HG02884 (cell line): ENCODE measurements at regions not wholly inside any gene's neighbourhood (a gene's known extent, or its start where the extent isn't known, plus 50 kb on each side); places are given as distances from the start of the nearest gene placed in this dataset.

ENCODE experiments used
- ATAC-seq: cut with Tn5 transposase; IDR thresholded peaks from one replicate; pipeline ENCODE4 v1.9.1; 2021; ENCODE audit warnings: mild to moderate bottlenecking, moderate library complexity; ENCODE audit not compliant: unreplicated experiment

GRCh38 chr17:79524213-79525187 is 86.4 kb downstream of the RBFOX3 start:
- no peak for ATAC-seq

DNA sequence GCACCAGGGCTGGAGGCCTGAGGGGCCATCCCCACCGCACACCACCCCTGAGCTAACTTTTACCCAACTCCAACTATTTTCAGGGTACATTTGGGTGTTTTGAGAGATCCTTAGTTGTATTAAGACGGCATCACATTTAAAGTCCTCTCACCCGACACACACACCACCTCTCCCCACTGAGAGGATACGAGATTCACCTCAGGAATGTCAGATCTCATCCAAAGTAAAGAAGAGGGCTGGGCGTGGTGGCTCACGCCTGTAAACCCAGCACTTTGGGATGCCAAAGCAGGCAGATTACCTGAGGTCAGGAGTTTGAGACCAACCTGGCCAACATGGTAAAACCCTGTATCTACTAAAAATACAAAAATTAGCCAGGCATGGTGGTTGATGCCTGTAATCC is 88.4 kb downstream of the RBFOX3 start:
- no peak for ATAC-seq

DNA sequence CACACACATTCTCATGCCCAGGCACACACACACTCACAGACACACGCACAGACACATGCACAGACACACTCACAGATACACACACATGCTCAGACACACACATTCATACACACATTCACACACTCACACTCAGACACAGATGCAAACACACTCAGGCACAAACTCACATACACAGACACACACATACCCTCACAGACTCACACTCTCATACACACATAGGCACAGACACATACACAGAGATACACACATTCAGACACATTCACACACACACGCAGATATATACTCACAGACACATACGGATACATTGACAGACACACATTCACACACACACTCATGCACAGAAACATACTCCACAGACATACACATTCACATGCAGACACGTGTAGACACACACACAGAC is 89.6 kb downstream of the RBFOX3 start:
- ATAC-seq: no peak

DNA sequence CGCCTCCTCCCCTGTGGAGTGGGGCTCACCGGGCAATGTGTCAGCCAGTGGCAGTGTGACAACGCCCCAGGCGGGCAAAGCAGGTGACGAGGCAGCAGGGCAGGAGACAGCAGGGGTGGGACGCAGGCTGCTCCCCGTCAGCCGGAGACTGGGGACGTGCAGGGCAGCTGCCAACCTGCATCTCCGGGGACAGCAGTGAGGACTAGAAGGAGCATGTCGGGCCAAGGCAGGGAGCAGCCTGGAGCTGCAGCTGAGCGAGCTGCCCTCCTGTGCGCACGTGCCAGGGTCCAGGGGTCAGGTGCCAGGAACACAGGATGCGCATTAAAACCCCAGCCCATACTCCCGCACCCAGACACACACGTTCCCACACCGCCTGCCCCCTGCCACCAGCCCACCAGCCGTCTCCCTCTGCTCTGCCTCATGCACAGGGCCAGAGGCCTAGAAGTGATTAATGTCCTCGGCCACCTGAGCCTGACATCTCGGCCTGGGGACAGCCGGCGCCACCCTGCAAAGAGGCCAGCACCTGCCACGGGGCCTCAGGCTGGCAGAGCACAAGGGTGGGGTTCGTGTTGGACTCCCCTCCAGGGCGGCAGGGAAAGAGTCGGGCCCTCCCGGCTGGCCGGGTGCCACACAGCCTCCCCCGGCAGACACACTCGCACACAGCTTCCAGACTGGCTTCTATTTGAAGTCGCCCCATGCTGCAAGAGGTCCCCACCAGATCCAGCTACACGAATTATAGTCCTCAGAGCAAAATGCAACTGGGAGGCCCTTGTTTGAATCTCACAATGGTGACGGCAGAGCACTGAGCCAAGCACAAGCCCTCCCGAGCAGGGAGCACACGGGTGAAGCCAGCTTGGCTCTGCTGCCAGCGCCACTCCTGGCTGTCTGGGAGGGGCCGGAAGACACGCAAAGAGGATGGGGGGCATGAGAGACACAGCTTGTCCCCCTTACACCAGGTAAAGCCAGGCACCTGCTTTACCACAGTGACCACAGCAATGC is 90.4 kb downstream of the RBFOX3 start:
- no peak for ATAC-seq

DNA sequence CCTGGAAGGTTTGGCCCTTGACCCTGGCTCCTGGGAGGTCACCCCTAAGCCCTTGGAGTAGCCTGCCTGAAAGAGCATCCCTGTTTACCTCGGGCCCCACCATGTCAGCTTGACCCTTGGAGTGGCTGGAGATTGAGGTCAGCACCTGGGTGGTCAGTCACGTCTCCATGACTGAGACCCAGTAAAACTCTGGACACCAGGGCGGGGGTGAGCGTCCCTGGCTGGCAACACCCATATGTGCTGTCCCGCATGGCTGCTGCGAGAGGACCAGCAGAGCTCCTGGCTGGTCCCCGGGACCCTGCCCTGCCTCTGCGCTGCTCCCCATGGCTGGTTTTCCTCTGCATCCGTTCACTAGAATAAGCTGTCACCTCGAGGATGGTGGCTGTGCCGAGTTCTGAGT is 91.2 kb downstream of the RBFOX3 start:
- no peak for ATAC-seq

DNA sequence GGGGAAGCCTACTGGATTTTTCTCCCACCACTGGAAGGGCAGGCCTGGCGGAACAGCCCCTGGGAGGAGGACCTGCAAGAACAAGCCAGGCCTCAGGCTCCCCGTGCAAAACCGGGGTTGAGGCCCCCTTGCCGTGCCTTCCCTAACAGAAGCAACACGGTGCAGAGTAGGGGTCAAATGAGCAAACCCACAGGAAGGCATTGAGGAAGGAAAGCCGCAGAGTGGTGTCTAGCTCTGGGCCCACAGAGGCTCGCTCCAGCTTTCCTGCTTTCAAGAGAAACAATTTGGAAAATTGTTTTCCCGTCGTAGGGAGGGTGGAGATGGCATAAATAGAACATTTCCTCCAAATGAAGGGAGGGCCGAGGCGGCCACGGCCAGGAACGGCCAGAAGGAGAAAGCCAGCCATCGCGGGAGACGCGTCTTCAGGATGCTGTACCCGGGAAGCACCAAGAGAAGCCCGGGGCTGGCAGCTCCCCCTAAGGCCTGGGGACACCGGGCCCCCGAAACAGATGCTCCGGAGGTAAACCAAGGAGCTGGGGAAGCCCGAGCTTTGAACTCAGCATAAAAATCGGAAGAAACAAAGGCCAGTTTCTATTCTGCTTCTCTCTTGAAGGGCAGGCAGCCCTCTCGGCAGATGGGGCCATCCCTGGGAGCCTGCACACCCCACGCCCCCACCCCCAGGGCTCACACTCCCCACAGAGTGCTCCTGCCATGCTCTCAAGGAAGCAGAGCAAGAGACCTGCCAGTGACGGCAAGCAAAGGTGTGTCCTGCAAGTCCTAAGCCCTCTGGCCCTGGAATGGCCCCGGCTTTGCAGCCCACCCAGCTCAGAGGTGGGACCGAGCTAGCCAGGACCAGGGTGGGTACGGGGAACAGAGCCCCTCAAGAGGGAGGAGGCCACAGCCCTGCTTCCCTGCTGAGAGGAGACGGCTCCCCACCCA is 92.0 kb downstream of the RBFOX3 start:
- ATAC-seq: no peak

DNA sequence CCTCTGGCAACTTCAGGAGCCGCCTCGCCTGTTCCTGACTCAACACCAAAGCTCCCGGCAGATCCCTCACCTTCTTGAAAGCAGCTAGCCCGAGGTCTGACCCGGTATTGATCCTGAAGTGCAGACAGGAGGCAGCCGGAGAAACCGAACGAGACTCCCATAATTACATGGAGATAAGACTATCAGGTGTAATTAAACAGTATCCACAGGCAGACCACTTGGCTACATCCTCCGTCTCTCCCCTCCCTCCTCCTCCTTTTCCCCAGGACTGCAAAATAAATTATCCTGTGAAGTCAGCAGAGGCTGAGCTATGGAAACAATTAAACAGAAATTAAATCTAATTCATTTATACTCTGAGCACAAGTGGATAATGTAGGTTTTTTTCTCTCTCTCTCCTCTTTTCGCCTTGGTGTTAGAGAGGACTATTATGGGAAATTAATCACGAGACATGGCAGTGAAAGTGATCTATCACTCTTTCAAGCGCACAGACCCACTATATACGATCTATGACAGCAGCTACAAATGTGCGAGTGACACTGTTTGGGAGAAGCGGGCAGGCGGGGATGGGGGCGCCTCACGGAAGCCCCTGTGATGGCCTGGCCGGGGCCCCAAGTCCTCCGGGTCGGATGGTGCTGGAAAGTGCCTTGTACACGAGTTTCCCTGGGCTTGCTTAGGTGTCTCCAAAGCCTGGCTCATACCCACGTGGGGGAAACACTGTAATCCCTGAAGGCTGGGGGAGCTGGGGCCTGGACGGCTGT is 92.8 kb downstream of the RBFOX3 start:
- ATAC-seq: no peak

- ATAC-seq: no peak
These were observed 94.9 kb downstream of the RBFOX3 start for GRCh38 chr17:79515646-79516571.

DNA sequence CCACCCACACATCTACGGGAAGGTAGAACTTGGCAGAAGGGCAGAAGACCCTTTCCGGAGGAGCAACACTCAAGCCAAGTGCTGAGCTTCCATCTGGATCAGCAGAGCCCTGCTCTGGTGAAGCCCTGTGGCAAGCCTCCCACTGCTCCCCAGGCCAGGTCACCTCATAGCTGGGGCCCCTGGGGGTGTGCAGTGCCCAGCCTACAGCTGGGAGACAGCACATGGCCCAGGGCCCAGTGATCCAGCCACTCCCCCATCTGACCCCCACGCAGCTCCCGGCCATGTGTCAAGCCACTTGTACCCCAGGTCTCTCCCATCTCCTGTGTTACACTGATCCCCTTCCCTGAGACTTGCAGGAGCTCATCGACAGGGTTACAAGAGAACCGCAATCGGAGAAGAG is 95.7 kb downstream of the RBFOX3 start:
- ATAC-seq: no peak

DNA sequence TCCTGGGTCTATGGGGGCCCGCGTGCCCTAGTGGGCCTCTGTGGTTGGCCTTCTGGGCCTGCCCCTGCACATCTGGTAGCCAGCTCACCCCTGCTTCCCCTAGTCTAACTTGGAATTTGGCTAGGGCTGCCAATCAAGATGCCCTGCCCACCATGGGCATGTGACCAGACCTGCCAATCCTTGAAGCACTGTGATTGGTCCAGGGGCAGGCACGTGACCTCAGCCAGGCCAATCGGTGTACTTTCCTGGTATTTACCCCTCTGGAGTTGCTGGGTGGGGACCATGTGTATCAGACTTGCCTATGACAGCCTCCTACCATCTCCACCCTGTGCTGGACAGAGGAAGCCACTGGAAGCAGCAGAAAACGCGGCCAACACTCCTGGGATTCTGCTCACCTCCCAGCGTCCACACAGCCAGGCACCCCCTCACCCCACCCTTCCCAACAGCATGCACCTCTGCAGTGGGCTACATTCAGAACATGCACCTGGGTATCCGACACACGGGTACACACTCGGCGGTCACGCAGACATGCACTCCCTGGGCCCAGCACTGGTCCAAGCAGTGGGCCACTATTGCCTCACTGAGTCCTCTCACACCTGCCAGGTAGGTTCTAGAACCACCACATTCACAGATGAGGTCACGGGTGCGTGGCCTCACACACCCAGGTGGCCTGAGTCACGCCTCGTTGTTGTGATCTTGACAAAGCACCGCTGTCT is 96.9 kb downstream of the RBFOX3 start:
- no peak for ATAC-seq

GRCh38 chr17:79513206-79513605 is 97.6 kb downstream of the RBFOX3 start:
- ATAC-seq: no peak

- ATAC-seq: no peak
These were observed 99.4 kb downstream of the RBFOX3 start for GRCh38 chr17:79511471-79511870.

GRCh38 chr17:79510071-79510470 is 100.8 kb downstream of the RBFOX3 start:
- ATAC-seq: no peak

DNA sequence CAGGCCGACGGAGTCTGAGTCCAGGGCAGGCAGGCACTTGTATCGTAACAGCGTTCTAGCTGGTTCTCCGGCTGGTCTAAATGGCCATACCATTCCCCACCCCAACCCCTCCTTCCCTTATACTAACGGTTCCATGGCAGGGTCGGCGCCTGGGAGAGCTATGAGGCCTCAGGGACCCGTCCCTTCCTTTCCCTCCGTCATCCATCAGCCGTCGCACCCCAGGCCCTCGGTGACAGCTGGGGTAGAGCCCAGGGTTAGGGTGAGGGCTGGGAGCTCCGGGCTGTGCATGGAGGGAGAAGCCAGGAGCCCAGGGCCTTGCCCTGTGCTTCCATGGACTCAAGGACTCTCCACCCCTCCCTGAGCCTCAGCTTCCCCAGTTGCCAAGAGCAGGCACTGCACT is 101.4 kb downstream of the RBFOX3 start:
- ATAC-seq: no peak

DNA sequence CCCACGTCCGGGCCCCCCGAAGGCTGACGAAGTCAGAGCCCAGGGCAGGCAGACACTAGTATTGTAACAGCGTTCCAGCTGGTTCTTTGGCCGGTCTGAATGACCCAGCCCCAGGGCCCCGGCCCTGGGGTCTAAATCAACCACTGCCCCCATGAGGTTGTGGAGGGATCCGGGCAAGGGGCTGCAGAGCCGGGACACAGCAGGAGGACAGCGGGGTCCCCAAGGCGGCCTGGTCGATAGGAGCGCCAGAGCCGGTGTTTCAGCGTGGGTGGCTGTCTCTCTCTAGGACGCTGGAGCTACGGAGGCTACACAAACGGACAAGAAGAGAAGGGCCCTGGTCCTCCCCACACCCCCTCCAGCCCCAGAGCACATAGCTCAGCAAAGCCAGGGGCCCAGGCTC is 101.8 kb downstream of the RBFOX3 start:
- no peak for ATAC-seq

- ATAC-seq: no peak
These were observed 102.5 kb downstream of the RBFOX3 start for GRCh38 chr17:79508291-79508716.

GRCh38 chr17:79506955-79507354 is 103.9 kb downstream of the RBFOX3 start:
- no peak for ATAC-seq
